Ovary (tissue), 3 donors: ENCODE measurements at regions not wholly inside any gene's neighbourhood (a gene's known extent, or its start where the extent isn't known, plus 50 kb on each side); places are given as distances from the start of the nearest gene placed in this dataset.

Experiments used
- CTCF ChIP-seq, 3 donors: fragments of 450-650 bp in 2 of 3; fragments of 200-600 bp in 1 of 3; IDR thresholded peaks; one replicate each; pipeline versions ENCODE4 v1.5.1 to v1.8.0; 2016 to 2022; ENCODE audit warnings: antibody characterized with exemption in 3 of 3, mild to moderate bottlenecking in 1 of 3
- POLR2A ChIP-seq: fragments of 450-650 bp; IDR thresholded peaks from one replicate; pipeline ENCODE4 v1.6.1; 2017; ENCODE audit warnings: antibody characterized with exemption, mild to moderate bottlenecking, moderate library complexity
- donor health status: DM: no; HTN: no; CAD: no.

DNA sequence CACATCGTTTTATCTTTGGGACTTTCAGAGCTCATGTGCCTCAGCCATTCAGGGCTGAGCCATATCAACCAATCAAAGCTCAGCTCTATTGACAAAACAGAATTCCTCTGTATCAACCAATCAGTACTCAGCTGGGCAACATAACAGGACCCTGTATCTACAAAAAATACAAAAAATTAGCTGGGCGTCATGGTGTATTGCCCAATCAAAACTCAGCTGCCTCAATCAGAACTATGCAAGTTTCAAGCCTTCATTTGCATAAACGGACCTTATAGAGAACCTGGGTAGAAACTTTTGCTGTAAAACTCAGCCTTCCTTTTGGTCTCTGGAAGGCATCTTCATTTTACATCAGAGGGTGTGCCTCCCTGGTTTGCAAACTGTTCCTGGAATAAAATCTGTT, 77.1 kb downstream of the ZNF467 start:
- no peak for TF ChIP-seq CTCF (IDR thresholded peaks at IDR 0.05)
- no peak for TF ChIP-seq POLR2A
